ENCODE measurements at regions not wholly inside any gene's neighbourhood (a gene's known extent, or its start where the extent isn't known, plus 50 kb on each side); places are given as distances from the start of the nearest gene placed in this dataset.

GRCh38 chr15:20357481-20358065 lies 184.0 kb downstream of the GOLGA6L6 start:
- TF ChIP-seq, protein P1, sequence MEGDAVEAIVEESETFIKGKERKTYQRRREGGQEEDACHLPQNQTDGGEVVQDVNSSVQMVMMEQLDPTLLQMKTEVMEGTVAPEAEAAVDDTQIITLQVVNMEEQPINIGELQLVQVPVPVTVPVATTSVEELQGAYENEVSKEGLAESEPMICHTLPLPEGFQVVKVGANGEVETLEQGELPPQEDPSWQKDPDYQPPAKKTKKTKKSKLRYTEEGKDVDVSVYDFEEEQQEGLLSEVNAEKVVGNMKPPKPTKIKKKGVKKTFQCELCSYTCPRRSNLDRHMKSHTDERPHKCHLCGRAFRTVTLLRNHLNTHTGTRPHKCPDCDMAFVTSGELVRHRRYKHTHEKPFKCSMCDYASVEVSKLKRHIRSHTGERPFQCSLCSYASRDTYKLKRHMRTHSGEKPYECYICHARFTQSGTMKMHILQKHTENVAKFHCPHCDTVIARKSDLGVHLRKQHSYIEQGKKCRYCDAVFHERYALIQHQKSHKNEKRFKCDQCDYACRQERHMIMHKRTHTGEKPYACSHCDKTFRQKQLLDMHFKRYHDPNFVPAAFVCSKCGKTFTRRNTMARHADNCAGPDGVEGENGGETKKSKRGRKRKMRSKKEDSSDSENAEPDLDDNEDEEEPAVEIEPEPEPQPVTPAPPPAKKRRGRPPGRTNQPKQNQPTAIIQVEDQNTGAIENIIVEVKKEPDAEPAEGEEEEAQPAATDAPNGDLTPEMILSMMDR (IDR thresholded peaks at IDR 0.05; ENCODE audit: insufficient read depth, low read depth, low read length) = no peak
- no peak for TF ChIP-seq EZH2 (IDR thresholded peaks at IDR 0.05; ENCODE audit: insufficient read depth, low read length)
